Germinal center (tissue), 1 donor: ENCODE measurements at regions not wholly inside any gene's neighbourhood (a gene's known extent, or its start where the extent isn't known, plus 50 kb on each side); places are given as distances from the start of the nearest gene placed in this dataset.

Experiments
- DNase-seq: peaks from one replicate; pipeline ENCODE4 v3.0.0; 2012; ENCODE audit warnings: mixed read lengths, low spot score

- DNase-seq, result no peak
Observed at GRCh38 chr6:66940003-66940402, 1233.0 kb upstream of the EYS start.

DNA sequence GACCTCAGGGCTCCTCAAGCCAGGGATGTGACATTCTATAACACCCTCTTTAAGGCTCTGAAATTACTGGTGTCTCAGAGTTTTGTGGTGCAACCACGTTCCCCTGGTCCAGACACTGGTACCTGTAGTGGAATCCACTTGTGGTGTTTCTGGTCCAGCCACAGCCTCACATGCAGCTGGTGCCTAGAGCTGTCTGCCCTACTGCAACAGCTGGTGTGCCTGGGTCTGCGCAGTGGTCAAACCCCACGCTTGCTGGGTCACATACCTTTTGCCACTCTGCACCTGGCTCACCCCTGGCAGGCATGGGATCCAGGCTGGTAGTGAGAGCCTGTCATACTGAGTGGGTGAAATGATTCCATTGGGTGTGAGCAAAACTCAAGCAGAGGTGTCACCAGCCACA lies 1230.2 kb upstream of the EYS start:
- DNase-seq, result no peak

GRCh38 chr6:66935612-66936011 lies 1228.6 kb upstream of the EYS start:
- DNase-seq, result no peak

DNA sequence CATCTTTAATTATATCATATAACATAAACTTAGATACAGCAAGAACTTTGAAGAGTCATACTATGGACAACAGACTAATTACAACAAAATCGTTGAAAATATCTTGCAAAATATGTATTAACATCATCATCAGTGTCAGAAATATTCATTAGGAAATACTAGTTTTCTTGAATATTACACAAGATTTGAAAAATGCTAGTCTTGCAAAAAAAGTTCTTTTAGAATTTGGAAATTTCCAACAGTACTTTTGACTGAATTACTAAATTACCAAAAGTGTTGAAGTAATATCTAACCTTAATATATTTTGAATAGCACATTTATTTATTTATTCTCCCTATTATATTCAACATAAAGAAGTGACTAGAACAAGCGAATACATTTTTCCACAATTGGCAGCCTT lies 1224.8 kb upstream of the EYS start:
- DNase-seq, result no peak

DNA sequence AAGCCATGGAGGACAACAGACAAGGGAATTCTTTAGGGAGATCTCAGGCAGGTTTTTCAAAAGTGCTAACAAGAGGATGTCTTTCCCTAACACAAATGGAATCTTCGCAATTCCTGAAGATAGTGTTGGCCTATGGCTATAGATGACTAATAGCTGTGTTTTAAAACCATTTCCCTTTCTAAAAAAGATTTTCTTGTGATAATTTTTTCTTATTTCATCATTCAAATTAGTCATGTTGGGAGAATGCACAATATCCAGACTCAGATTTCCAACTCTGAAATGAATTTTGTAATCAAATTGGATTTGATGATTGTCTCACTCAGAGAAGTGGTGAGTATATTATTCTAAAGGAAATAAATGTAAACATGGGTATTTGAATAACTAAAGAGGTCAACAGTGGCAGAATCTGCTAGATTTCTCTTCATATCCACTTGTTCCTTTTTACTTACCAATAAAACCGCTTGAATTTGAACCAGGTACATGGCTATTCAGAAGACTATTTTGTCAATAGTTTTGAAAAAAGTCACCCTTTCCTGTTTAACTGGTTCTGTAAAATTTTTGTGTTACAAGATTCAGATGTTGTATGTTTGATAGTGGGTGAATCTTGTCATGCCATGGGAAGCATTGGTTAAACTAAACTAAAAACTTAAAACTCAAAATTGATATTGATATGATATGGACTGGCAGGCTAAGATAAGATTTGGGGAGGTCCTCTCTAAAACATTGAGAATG lies 1223.7 kb upstream of the EYS start:
- no peak for DNase-seq

- DNase-seq, result no peak
Observed at GRCh38 chr6:66926060-66926459, 1219.0 kb upstream of the EYS start.

DNA sequence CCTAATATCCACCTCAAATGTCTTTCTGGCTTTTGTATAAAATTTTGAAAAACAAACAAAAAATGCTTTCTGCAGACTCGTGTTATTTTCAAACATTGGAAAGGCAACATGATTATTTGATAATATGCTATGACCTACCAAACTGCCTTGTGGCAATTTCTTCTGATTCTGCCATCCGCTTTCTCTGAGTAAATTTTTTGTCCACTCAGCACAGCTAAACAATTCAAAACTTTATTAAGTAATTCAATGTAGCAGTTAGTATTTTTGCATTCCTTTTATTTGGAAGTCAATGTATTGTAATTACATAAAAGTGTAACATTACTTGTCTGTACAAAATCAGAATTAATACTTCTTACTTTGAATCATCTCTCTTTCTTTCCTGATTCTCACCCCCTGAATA lies 1206.6 kb upstream of the EYS start:
- no peak for DNase-seq

- no peak for DNase-seq
Observed at GRCh38 chr6:66902457-66902856, 1195.4 kb upstream of the EYS start.

- no peak for DNase-seq
Observed at GRCh38 chr6:66900133-66901083, 1193.4 kb upstream of the EYS start.

DNA sequence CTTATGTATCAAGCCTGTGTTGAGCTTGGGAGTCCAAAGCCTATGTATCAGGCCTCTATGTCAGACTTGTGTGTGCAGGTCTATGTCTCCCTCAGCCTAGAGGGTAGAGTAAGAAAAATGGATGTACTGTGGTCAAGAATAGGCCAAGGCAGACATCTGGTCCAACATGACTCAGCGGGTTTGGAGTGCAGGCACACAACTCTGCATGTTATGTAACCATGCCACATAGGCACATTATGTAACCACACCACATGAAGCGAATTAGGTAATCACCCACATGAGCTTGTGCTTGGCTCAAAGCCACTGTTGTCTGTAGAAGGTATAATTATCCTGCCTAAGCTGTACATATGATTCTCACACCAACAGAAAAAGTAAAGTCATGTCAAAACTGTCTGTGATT lies 1190.5 kb upstream of the EYS start:
- DNase-seq, result no peak

DNA sequence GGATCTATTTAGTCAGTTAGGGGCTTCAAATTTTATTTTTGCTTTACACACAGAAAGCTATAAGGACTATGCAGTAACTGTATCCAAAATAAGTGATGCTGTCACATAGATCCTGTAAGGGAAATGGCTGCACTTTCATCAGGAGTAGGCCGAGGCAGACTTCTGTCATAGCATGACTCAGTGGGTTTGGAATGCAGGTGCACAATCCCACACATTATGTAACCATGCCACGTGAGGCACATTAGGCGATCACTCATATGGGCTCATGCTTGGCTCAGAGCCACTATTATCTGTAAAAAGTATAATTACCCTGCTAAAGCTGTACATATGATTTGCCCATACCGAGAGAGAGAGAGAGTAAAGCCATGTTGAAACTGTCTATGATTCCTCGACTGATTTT lies 1189.4 kb upstream of the EYS start:
- DNase-seq, result no peak

DNA sequence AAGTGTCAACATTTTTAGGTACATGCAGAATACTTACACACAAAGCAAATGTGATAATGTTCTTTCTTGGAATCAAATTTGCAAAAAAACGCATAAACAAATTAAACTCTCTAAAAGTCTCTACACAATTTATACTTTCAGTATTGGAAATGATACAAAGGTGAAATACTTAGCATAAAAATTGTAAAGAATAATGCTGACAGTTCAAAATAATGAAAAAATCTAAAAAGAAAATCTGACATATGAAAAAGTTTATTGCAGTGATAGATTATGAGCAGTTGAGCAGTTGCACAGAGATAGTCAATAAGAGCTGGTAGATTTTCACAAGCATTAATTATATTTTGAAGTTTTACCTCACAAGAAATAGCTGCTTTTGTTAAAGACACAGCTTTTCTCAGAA lies 1176.4 kb upstream of the EYS start:
- no peak for DNase-seq

- no peak for DNase-seq
Observed at GRCh38 chr6:66866801-66867200, 1159.8 kb upstream of the EYS start.

- no peak for DNase-seq
Observed at GRCh38 chr6:66865771-66866170, 1158.7 kb upstream of the EYS start.

GRCh38 chr6:66861007-66861541 lies 1154.0 kb upstream of the EYS start:
- no peak for DNase-seq

DNA sequence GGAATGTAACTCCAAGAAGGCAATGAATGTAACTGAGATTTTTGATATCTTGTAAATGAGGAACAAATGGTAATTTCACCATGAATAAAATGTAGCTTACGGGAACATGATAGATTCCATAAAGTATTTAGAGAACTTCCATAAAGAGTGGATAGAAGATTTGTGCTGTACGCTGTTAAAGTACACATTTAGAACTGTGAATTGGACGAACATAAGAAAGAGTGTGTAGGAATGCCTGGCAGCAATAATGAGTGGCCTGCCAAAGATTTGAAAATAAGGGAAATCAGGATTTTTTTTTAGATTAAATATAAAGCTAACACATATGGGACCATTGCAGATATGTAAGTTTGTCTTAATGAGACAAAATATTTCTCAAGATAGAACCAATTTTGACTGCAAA lies 1153.3 kb upstream of the EYS start:
- DNase-seq, result no peak

- DNase-seq, result no peak
Observed at GRCh38 chr6:66858196-66858595, 1151.2 kb upstream of the EYS start.

GRCh38 chr6:66854014-66854413 lies 1147.0 kb upstream of the EYS start:
- no peak for DNase-seq

DNA sequence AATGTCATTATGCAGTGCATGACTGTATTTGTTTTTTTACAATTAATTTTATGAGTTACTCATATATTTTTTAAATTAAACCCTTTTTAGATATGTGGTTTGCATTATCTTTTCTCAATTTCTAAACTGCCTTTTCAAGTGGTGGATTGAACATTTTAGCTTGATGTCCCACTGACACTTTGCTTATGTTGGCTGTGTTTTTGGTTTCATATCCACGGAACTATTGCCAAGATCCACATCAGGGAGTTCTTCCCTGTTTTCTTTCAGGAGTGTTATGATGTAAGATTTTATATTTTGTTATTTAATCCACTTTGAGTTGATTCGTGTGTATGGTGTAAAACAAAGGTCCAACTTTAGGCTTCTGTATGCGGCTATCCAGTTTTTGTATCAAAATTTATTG lies 1144.9 kb upstream of the EYS start:
- DNase-seq, result no peak

- no peak for DNase-seq
Observed at GRCh38 chr6:66849843-66850242, 1142.8 kb upstream of the EYS start.

GRCh38 chr6:66848244-66848953 lies 1141.4 kb upstream of the EYS start:
- no peak for DNase-seq

GRCh38 chr6:66838764-66839163 lies 1131.7 kb upstream of the EYS start:
- DNase-seq, result no peak

DNA sequence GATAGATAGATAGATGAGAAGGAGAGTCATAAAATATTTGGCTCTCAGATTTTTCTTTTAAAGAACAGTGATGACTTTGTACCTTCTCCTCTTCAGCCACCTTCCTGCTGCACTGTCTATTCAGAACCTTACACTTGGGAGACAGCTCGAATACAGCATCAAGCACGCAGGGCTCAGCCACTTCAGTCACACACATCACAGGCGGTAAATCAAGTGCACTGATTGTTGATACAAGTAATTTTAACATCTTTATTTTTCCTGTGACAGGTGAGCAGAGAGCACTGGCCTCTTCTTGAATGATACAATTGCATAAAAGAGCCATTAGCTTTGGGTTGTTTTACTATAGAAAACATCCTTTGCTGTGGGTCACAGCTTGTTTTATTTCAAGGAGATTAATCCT lies 1118.5 kb upstream of the EYS start:
- DNase-seq, result no peak
